HCT116 (cell line): ENCODE measurements at regions not wholly inside any gene's neighbourhood (a gene's known extent, or its start where the extent isn't known, plus 50 kb on each side); places are given as distances from the start of the nearest gene placed in this dataset.

Source experiments
- CEBPB ChIP-seq: IDR thresholded peaks from 2 replicates; pipeline ENCODE4 v1.6.1; 2012; ENCODE audit warnings: low read depth
- CTCF ChIP-seq, 3 experiments: fragments of 200-600 bp in 1 of 3; sonication (generic) in 1 of 3; IDR thresholded peaks in 2 of 3; conservative IDR thresholded peaks in 1 of 3; 2 replicates each; pipeline ENCODE4 v1.5.1; 2012 to 2017; ENCODE audit warnings: low read depth in 2 of 3, low read length in 2 of 3, antibody characterized with exemption in 1 of 3, borderline replicate concordance in 1 of 3, control low read depth in 1 of 3, mild to moderate bottlenecking in 1 of 3, mixed read lengths in 1 of 3, mixed run types in 1 of 3, moderate library complexity in 1 of 3; ENCODE audit not compliant: insufficient read depth in 1 of 3
- EZH2 ChIP-seq: fragments of 200-600 bp; sonication (generic); IDR thresholded peaks from 2 replicates; pipeline ENCODE4 v1.6.1; 2017; ENCODE audit warnings: antibody characterized with exemption, mixed run types
- EZH2phosphoT487 ChIP-seq: fragments of 200-600 bp; IDR thresholded peaks from 2 replicates; pipeline ENCODE4 v1.6.1; 2018; ENCODE audit warnings: antibody characterized with exemption, borderline replicate concordance
- JUND ChIP-seq: IDR thresholded peaks from 2 replicates; pipeline ENCODE4 v1.6.1; 2012
- MAX ChIP-seq: IDR thresholded peaks from 2 replicates; pipeline ENCODE4 v1.6.1; 2012
- POLR2A ChIP-seq: IDR thresholded peaks from 2 replicates; pipeline ENCODE4 v1.7.0; 2011; ENCODE audit warnings: borderline replicate concordance; ENCODE audit not compliant: insufficient read depth, insufficient read length; ENCODE audit errors: extremely low read depth
- RAD21 ChIP-seq: IDR thresholded peaks from 2 replicates; pipeline ENCODE4 v1.6.1; 2012; ENCODE audit warnings: low read depth, mild to moderate bottlenecking
- YY1 ChIP-seq: IDR thresholded peaks from 2 replicates; pipeline ENCODE4 v1.6.1; 2011; ENCODE audit warnings: low read length, low read depth, moderate library complexity, mild to moderate bottlenecking; ENCODE audit not compliant: insufficient replicate concordance; ENCODE audit errors: extremely low read depth

DNA sequence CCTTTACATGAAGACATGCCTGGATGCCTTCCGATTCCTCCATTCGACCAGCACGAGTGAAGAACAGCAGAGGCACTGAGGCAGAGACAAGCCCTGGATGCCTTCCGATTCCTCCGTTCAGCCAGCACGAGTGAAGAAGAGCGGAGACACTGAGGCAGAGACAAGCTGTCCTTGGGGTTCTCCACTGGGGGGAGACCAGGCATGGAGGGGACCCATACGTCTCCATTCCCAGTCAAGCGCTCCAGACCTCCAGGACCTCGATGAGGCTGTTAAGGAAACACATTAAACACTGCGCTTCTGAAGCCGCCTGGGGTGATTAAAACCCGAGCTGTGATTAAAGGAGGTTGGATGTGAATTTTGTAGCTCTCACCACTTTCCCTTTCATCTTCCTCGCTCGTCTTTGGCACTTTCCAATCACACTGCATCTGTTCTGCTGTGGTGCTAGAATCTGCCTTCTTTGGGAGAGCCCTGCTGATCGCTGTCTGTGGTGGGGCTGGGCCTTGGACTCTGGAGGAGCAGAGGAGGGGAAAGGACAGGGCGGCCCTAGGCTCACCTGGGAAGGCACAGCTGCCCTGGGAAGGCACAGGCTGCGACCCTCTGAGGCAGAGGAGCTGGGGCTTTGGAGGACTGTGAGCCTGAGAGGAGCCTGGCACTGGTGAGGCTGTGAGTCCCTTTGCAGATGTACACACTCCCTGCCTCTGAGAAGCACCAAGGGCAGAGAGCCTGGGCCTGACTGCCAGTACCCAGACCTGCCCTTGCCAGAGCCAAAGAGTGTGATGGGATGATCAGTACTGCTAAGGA lies 463.1 kb upstream of the HS6ST1 start:
- TF ChIP-seq JUND (no peak), EZH2phosphoT487 (no peak), EZH2 (no peak), POLR2A (no peak), CTCF (IDR thresholded peaks at IDR 0.05 in 2 of 3, conservative IDR thresholded peaks at IDR 0.05 in 1 of 3; ENCODE audit: borderline replicate concordance in 1 of 3, insufficient read depth in 1 of 3, low read depth in 2 of 3, low read length in 2 of 3) (no peak), RAD21 (no peak), MAX (no peak), CEBPB (no peak), YY1 (no peak)
